HG03469 (cell line): ENCODE measurements at regions not wholly inside any gene's neighbourhood (a gene's known extent, or its start where the extent isn't known, plus 50 kb on each side); places are given as distances from the start of the nearest gene placed in this dataset.
"Not testable (repeated sequence)": the region's sequence is repeated elsewhere in the genome, so short reads cannot be mapped to it uniquely, and the experiment has no call there.

Source experiments
- ATAC-seq: cut with Tn5 transposase; IDR thresholded peaks from one replicate; pipeline ENCODE4 v1.9.1; 2021; ENCODE audit warnings: mild to moderate bottlenecking, moderate library complexity, moderate number of reproducible peaks; ENCODE audit not compliant: unreplicated experiment

DNA sequence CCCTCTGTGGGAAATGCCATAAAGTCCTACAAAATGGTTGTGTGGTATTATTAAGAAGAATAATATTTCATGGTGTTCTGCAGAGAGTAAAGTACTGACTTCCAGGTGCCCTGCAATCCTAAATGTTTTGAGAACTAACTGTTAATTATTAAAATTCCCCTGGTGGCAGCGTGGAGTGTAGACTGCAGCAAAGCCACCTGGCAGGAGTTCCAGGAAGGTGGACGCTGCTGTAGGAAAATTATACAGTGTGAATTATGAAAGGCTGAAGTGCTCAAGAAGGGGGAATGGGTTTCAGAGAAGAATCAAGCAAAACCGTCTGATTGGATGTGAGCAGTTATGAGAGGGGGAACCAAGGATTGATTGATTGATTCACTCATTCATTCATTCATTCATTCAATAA lies 572.4 kb upstream of the PPP2R3A start:
- no peak for ATAC-seq

DNA sequence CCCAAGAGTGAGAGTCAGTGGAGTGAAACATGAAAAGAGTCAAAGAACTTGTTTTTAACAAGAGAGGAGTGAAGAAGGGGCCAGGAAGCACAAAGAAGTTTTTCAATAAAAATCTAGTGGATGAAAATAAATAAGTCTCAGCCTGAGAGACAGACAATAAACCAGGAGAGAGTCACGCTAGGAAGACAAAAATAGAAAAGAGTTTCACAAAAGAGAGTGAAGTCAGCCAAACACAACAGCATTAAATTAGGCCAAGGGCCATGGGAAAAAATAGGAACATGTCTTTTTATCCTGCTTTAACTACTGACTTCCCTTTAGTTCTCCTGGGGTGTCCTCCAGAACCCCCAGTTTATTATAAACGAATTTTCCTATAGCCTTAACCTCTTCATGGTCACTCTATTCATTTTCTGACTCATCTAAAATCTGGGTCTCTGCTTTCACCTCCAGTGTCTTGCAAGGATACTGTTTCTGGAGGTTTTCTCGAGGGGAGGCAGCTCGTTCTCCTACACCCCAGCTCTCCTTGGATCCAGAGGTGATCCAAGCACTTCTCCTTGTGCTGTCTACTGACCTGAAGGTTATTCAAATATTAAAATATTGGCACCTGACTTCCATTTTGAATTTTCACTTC lies 571.5 kb upstream of the PPP2R3A start:
- ATAC-seq, result no peak

DNA sequence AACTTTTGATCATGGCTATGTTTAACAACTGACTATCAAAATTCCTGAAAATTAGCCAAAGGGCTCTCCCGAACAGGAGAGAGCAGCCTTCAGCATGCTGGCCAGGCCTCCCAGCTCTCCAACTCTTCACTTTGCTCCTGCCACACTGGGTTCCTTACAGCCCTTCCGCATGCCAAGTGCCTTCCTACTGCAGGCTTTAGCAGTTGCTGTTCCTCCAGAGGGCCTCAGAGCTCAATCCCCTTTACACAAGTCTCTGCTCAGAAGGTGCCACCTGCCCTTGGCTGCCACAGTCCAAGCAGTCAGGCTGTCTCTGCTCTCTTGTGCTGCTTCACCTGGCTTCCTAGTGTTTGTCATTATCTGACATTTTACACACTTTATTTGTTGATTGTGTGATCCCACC lies 553.1 kb upstream of the PPP2R3A start:
- ATAC-seq, result no peak

DNA sequence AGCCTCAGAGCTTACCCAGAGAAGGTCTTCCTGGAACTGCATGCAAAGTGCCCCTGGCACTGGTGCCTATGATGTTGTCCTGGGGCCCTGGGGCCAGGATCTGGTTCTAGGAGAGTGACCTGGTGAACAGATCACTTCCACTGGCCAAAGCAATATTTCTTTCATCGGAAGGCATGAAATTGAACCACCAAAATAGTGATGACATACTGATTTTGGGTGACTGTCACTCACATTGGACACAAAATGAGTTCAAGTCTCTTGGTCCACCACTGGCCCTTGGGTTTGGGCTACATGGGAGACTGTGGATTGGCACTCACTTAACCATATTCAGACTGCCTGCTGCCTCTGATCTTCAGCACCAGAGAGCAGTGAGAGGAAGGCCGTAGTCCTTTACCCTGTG lies 549.3 kb upstream of the PPP2R3A start:
- ATAC-seq, result no peak

DNA sequence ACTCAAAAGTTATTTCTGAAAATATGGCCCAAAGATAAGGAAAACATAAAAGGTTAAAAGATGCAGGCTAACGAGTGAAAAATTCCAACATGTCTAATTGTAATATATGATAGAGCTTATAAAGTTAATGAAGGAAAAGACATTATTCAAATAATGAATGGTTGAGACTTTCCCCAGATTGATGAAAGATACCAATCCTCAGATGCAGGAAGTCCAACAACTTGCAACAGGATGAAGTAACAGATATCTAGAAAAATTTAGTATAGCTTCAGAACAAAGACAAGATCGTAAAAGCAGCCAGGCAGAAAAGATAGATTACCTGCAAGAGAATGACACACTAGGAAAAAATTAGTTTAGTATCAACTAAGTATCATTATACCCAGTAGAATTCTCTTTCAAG lies 546.4 kb upstream of the PPP2R3A start:
- no peak for ATAC-seq

DNA sequence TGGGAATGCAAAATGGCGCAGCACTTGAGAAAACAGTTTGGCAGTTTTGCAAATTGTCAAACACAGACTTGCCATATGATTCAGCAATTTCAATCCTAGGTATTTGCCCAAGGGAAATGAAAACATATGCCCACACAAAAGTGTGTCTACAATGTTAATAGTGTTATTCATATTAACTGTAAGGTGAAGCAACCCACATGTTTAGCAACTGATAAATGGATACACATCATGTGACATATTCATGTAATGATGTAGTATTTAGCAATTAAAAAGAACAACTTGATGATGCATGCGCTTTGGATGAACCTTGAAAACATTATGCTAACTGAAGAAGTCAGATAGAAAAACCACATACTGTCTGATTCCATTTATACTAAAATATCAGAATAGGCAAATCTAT lies 539.0 kb upstream of the PPP2R3A start:
- no peak for ATAC-seq

DNA sequence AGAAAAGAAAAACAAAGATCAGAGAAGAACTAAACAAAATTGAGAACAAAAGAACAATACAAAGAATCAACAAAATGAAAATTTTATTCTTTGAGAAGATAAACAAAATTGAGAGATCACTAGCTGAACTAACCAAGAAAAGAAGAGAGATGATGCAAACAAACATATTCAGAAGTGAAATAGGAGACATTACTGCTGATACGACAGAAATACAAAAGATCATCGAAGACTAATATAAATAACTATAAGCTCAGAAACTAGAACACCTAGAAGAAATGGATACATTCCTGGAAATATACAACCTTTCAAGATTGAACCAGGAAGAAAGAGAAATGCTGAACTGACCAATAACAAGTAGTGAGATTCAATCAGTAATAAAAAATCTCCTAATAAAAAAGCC lies 533.1 kb upstream of the PPP2R3A start:
- ATAC-seq, result no peak

DNA sequence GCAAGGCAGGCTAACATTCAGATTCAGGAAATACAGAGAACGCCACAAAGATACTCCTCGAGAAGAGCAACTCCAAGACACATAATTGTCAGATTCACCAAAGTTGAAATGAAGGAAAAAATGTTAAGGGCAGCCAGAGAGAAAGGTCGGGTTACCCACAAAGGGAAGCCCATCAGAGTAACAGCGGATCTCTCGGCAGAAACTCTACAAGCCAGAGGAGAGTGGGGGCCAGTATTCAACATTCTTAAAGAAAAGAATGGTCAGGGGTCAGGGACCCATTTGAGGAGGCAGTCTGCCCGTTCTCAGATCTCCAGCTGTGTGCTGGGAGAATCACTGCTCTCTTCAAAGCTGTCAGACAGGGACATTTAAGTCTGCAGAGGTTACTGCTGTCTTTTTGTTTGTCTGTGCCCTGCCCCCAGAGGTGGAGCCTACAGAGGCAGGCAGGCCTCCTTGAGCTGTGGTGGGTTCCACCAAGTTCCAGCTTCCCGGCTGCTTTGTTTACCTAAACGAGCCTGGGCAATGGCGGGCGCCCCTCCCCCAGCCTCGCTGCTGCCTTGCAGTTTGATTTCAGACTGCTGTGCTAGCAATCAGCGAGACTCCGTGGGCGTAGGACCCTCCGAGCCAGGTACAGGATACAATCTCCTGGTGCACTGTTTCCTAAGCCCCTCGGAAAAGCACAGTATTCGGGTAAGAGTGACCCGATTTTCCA lies 526.5 kb upstream of the PPP2R3A start:
- ATAC-seq, result not testable (repeated sequence)

DNA sequence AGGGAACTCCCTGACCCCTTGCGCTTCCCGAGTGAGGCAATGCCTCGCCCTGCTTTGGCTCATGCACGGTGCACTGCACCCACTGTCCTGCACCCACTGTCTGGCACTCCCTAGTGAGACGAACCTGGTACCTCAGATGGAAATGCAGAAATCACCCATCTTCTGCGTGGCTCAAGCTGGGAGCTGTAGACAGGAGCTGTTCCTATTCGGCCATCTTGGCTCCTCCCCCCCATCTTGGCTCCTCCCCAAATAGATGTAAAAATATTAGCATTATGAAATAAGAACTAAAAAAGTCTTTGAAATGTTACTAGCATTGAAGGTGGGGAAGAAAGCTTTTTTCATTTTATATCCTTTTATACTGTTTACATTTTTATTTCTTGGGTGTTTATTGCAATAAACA lies 525.9 kb upstream of the PPP2R3A start:
- ATAC-seq, result not testable (repeated sequence)

DNA sequence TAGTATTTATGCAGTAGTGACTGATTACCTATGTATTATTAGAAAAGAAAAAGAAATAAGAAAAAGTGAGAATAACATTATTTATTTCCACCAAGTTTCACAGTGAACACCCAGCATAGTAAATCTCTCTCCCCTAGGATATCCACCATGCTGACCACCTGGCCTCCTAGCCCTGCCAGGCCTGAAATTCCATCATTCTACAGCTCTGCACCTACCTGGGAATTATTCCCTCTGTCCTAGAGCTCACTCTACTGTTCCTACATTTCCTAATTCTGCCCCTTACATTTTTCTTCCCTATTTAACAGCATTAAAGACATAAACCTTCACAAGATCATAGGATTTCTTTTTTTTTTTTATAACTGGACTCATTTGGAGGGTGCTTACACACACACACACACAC lies 525.3 kb upstream of the PPP2R3A start:
- no peak for ATAC-seq

DNA sequence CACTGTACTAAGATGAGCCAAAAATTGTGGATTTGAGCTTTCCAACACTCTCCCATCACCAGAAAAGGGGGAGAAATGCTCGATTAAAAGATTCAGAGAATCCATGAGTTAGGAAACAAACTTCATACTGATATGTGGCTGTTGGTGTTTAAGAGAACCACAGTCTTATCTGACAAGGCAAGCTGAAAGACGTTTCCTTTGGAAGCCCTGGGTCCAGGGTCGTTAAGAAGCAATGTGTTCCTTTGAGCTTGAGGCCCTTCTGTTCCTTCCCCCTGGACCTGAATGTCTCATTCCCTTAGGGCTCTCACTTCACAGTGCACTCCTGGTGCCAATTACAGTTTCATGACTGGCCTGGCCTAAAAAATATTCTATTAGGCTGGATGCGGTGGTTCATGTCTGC lies 524.8 kb upstream of the PPP2R3A start:
- ATAC-seq, result no peak

DNA sequence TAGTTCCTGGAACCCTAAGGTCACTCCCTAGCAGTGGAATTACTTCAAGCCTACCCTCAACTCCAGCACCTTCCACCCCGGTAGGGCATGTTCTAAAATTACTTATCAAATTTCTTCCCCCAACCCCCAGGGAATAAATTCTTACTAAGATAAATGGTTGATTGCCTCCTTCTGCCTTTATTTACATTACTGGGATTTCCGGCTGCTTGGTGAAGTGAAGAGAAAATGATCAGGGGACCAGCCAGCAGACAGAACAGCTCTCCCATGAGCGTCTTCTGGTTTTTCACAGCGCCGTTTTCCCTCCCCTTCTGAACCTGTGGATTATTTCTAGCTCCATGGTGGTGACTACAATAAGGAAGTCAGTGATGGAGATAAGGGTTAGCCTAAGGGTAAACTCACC lies 521.5 kb upstream of the PPP2R3A start:
- no peak for ATAC-seq

DNA sequence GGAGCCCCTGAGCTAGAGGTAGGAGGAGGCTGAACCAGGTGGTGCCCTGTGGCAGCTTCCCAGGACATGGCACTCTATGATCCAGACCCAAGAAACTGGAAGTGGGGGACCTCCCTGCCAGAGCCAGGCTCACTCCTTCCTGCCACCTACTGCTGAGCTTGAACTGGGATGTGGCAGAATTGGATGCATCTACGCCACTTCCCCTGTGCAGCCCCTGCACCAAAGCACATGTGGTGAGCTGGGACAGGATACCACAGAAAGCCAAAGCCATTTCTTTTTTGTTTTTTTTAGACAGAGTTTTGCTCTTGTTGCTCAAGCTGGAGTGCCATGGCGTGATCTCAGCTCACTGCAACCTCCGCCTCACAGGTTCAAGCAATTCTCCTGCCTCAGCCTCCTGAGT lies 518.0 kb upstream of the PPP2R3A start:
- ATAC-seq, result no peak

DNA sequence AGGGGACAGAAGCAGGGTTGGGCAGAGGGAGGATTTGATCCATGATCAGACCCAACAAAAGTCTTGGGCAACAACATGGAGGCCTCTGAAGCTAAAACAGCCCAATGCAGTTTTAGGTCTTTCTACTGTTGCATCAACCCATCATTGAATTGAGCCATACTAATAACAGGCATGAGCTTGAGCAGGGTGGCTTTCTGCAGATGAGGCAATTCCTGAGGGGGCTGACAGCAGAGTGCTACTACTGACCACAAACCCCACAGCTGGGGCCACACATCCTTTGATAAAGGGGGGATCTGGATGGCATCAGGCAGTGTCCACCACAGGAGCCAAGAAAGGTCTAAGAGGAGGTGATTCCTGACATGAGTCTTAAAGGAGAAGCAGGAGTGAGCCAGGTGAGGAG lies 517.0 kb upstream of the PPP2R3A start:
- ATAC-seq, result no peak

DNA sequence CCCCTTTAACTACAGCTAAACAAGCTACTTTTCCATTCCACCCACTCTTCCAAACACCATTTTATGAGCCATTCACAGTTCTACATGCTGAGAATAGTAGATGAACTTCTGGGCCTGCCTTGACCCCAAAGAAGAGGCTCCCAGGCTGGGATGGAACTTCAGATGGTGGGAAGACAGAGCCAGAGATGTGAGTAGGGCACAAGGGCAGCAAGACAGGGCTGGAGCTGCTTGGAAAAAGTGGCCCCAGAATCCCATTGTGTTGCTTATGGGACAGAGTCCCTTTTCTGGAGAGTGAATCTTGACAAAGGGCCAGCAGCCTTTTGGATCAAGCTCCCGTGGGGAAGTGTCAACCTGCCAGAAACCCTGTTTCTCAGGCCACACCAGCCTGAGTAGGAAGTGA lies 516.5 kb upstream of the PPP2R3A start:
- no peak for ATAC-seq

DNA sequence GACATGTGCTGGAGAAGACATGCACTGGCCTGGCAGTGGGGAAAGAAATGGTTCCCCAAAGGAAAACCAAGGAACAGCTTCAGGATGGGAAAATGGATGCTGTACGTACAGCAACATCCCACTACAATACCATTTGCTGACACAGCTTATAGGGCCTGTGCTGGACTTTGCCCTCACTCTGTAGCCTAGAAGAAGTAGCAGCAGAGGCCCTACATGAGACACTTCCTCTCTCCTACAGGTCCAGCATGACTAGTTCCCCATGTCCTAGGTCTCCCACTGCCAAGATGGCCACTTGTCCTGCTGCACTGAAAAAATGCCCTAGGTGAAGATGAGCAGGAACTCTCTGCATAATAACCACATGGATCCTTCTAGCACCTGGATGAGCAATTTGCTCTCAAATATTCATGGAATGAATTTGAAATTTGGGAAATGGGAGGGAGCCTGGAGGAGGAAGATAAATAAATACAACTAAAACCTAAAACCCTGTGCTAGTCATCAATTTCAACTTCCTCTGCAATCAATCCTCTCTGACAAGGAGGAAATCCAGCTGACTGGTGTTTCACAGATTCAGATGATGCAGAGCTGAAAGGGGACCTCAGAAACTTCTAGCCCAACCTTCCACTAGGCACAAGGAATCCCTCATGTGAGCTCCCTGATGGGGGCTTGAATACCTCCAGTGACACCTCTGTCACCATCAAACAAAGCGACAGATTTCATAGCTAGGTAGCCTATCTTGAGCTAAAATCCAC lies 514.3 kb upstream of the PPP2R3A start:
- ATAC-seq, result no peak

DNA sequence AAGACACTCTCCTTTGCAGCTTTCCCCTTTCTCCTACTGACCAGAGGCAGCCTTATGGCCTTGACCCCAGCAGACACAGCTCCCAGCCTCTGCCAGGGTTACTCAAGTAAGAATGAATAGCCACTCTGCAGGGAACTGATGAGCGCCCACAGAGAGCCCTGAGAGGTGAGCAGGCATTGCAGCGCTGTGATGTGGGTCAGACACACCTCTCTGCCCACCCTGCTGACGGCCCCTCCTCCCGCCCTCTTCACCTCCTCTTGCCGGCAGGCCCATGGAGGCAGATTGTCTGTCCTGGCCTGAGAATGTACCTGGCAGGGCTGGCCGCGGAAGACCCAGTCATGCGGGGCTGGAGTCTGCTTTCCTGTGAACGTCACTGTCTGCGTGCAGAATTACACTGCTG lies 512.6 kb upstream of the PPP2R3A start:
- no peak for ATAC-seq

DNA sequence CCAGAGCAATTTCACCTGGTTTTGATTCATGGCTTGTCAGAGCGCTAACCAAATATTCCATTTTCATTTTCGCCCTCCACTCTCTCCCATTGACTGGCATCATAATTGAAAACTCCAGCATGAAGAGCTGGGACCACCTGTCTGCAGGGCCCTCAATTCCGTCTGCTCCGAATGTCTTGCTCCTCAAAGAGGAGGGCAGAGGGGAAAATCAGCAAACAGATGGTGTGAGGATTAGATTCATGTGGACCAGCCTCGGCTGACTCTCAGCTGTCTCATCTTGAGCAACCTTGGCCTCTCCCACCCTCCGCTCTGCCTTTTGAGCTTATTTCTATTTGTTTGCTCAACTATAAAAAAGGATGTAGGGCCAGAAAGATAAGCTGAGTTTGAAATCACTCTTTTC lies 512.2 kb upstream of the PPP2R3A start:
- no peak for ATAC-seq

DNA sequence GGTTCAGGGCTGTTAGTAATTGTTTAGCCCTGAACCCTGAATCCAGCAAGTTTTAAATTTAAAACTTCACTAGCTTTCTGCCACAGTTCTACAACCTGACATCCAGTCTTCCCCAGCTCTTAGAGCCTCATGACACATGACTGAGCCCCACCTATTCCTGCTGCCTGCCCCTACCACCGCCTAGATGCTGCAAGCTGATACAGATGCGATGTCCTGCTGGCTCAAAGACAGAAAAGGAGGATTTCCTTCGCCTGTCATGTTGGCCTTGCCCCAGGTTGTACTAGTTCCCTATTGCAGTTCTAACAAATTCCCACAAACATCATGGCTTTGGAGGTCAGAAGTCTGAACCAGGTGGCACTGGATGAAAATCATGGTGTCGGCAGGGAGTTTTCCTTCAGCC lies 510.6 kb upstream of the PPP2R3A start:
- ATAC-seq, result no peak

DNA sequence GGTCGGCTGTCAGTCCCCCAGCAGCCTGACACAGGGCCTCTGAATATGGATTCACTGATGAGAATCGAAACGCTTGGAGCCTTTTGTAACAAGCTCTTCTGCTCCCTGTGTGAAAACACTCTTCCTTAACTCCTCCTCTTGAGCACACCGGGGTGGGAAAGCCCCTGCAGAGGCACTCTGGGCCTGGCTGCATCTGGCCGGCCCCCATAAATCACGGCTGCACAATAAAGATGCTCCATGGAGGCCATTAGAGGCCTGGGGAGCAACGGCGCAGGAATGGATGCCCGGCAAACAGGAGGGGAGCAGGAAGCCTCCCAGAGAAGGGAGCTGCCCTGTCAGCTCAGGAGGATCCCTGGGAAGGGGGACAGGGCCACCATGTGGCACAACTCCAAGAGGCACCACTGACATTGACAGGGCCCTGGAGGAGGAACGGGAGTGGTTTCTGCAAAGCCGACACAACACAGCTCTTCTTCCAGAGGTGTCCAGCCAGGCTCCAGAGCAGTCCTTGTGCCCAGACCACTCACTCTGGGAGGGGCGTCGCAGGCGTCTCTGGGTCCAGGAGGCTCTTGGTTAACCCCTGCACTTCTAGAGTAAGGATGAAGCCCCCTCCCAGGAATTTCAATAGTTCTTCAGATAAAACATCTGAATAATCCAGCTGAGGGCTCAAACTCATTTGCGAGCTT lies 509.3 kb upstream of the PPP2R3A start:
- ATAC-seq, result no peak

DNA sequence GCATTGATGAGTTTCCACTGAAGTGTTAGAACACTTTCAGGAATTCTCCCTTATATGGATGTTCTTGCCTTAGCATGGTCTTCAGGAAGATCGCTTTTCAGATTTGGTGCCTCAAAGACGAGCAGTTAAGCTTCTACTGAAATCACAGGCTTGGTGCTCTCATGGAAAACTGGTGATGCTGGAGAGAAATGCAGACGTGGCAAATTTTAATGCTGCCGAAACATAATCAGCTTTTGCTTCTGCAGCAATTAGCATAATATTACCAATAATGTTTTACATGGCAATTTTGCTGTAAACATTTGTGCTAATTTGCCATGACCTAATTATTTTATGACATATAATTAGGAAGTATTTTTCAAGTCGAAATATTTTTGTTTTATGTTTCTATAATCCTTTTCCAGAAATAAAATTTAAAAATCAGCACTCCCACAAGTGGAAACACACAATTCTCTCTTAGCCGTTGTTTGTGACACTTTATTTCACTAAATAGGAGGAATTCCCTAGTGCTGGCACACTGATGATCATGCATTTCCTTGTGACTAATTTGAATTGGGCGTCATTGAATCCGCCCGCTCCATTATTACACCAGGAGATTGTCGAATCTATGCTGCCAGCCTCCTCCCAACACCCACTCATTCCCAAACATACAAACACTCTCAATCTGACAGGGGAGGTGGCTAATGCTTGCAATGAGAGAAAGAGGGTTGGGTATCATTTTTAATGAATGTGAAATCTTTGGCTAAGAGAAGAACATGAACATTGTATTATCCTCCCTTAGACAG lies 506.8 kb upstream of the PPP2R3A start:
- ATAC-seq, result no peak
